Liver (tissue), 8 donors: ENCODE measurements at regions not wholly inside any gene's neighbourhood (a gene's known extent, or its start where the extent isn't known, plus 50 kb on each side); places are given as distances from the start of the nearest gene placed in this dataset.

Experiments used
- DNase-seq: peaks from one replicate; pipeline ENCODE4 v3.0.0-alpha.2; 2017; ENCODE audit warnings: low spot score
- H3K27ac ChIP-seq, 2 donors: one replicate each; pipeline ENCODE4 v1.7.0; 2013; ENCODE audit warnings: inconsistent platforms in 2 of 2, low read length in 2 of 2, control low read depth in 1 of 2, low read depth in 1 of 2, mild to moderate bottlenecking in 1 of 2
- H3K27me3 ChIP-seq, 4 donors: one replicate each; pipeline versions ENCODE4 v1.6.1 to v1.7.0; 2013; ENCODE audit warnings: low read length in 3 of 4, inconsistent platforms in 1 of 4, mild to moderate bottlenecking in 1 of 4, moderate library complexity in 1 of 4; ENCODE audit not compliant: control insufficient read depth in 4 of 4, insufficient read depth in 4 of 4
- H3K36me3 ChIP-seq, 4 donors: one replicate each; pipeline versions ENCODE4 v1.6.1 to v1.7.0; 2013; ENCODE audit warnings: low read length in 3 of 4, mild to moderate bottlenecking in 3 of 4, low read depth in 1 of 4, moderate library complexity in 1 of 4; ENCODE audit not compliant: control insufficient read depth in 4 of 4, insufficient read depth in 3 of 4
- H3K4me1 ChIP-seq, 4 donors: one replicate each; pipeline versions ENCODE4 v1.6.1 to v1.7.0; 2013; ENCODE audit warnings: low read length in 3 of 4, mild to moderate bottlenecking in 3 of 4, moderate library complexity in 1 of 4; ENCODE audit not compliant: control insufficient read depth in 4 of 4, insufficient read depth in 4 of 4
- H3K4me3 ChIP-seq, 3 donors: one replicate each; pipeline versions ENCODE4 v1.6.1 to v1.7.0; 2013; ENCODE audit warnings: low read length in 3 of 3, control low read depth in 1 of 3, low read depth in 1 of 3, mild to moderate bottlenecking in 1 of 3
- H3K9ac ChIP-seq, 2 donors: one replicate each; pipeline ENCODE4 v1.7.0; 2013; ENCODE audit warnings: low read length in 2 of 2, mild to moderate bottlenecking in 2 of 2, moderate library complexity in 2 of 2, control low read depth in 1 of 2, low read depth in 1 of 2
- H3K9me3 ChIP-seq, 4 donors: one replicate each; pipeline versions ENCODE4 v1.6.1 to v1.7.0; 2013; ENCODE audit warnings: low read length in 3 of 4; ENCODE audit not compliant: control insufficient read depth in 4 of 4
- ATF3 ChIP-seq: IDR thresholded peaks from 2 replicates; pipeline ENCODE4 v1.6.1; 2016; ENCODE audit warnings: antibody characterized with exemption
- CTCF ChIP-seq: fragments of 150-350 bp; IDR thresholded peaks from 2 replicates; pipeline ENCODE4 v1.5.1; 2017; ENCODE audit warnings: improper control_type of control experiment, low read depth, low read length; ENCODE audit not compliant: missing input control
- EGR1 ChIP-seq, 2 donors: IDR thresholded peaks; 2 replicates each; pipeline ENCODE4 v1.6.1; 2016 to 2018; ENCODE audit warnings: antibody characterized with exemption in 2 of 2, low read depth in 2 of 2
- FOXA1 ChIP-seq: IDR thresholded peaks from 2 replicates; pipeline ENCODE4 v1.6.1; 2016; ENCODE audit warnings: antibody characterized with exemption
- FOXA2 ChIP-seq: IDR thresholded peaks from 2 replicates; pipeline ENCODE4 v1.6.1; 2016; ENCODE audit warnings: antibody characterized with exemption
- GABPA ChIP-seq, 2 donors: IDR thresholded peaks in 1 of 2; conservative IDR thresholded peaks in 1 of 2; 2 replicates each; pipeline ENCODE4 v1.6.1; 2016; ENCODE audit warnings: antibody characterized with exemption in 2 of 2, mild to moderate bottlenecking in 1 of 2, moderate library complexity in 1 of 2
- HNF4A ChIP-seq, 2 donors: conservative IDR thresholded peaks; 2 replicates each; pipeline ENCODE4 v1.6.1; 2016; ENCODE audit warnings: antibody characterized with exemption in 2 of 2, mild to moderate bottlenecking in 2 of 2
- HNF4G ChIP-seq: IDR thresholded peaks from 2 replicates; pipeline ENCODE4 v1.6.1; 2016; ENCODE audit warnings: antibody characterized with exemption
- JUND ChIP-seq, 2 donors: IDR thresholded peaks; 2 replicates each; pipeline ENCODE4 v1.6.1; 2016; ENCODE audit warnings: antibody characterized with exemption in 2 of 2
- MAX ChIP-seq: IDR thresholded peaks from 2 replicates; pipeline ENCODE4 v1.6.1; 2016; ENCODE audit warnings: antibody characterized with exemption
- NR2F2 ChIP-seq: IDR thresholded peaks from 2 replicates; pipeline ENCODE4 v1.6.1; 2016; ENCODE audit warnings: antibody characterized with exemption
- RAD21 ChIP-seq, 2 donors: IDR thresholded peaks; 2 replicates each; pipeline ENCODE4 v1.6.1; 2016; ENCODE audit warnings: antibody characterized with exemption in 2 of 2, mild to moderate bottlenecking in 2 of 2
- REST ChIP-seq: IDR thresholded peaks from 2 replicates; pipeline ENCODE4 v1.6.1; 2016; ENCODE audit warnings: antibody characterized with exemption, mild to moderate bottlenecking
- RXRA ChIP-seq, 2 donors: IDR thresholded peaks; 2 replicates each; pipeline ENCODE4 v1.6.1; 2017 to 2018; ENCODE audit warnings: antibody characterized with exemption in 2 of 2, mild to moderate bottlenecking in 1 of 2
- SP1 ChIP-seq: IDR thresholded peaks from 2 replicates; pipeline ENCODE4 v1.6.1; 2018; ENCODE audit warnings: antibody characterized with exemption, mild to moderate bottlenecking
- TAF1 ChIP-seq: conservative IDR thresholded peaks from 2 replicates; pipeline ENCODE4 v1.6.1; 2016; ENCODE audit warnings: antibody characterized with exemption, mild to moderate bottlenecking
- YY1 ChIP-seq: IDR thresholded peaks from 2 replicates; pipeline ENCODE4 v1.6.1; 2016; ENCODE audit warnings: antibody characterized with exemption, mild to moderate bottlenecking
- ZBTB33 ChIP-seq: IDR thresholded peaks from 2 replicates; pipeline ENCODE4 v1.6.1; 2016; ENCODE audit warnings: antibody characterized with exemption
- WGBS: extraction: QIAGEN DNeasy Blood & Tissue Kit; methylation state at CpG from one replicate; pipeline ENCODE4 v1.1.7; 2013; 5-methylcytosine and 5-hydroxymethylcytosine counted together
- donor health status: healthy.
- donor health status: healthy.
- donor health status: healthy.
- donor health status: healthy.
- donor health status: healthy.

- TF ChIP-seq CTCF (no peak), SP1 (no peak), FOXA2 (no peak), EGR1 (IDR thresholded peaks at IDR 0.05; ENCODE audit: low read depth in 2 of 2) (no peak), NR2F2 (no peak), TAF1 (no peak)
Observed at GRCh38 chr3:104685492-104685891, 681.2 kb upstream of the ALCAM start (continued).

- no peak overlapping the region for H3K4me3 ChIP-seq
- H3K27ac ChIP-seq: no peak overlapping the region
- no peak for DNase-seq
- no peak overlapping the region for H3K9ac ChIP-seq
- no peaks in the 10 kb centered on the region for H3K36me3 ChIP-seq
- H3K4me1 ChIP-seq: no peaks in the 10 kb centered on the region
- no peaks in the 10 kb centered on the region for H3K9me3 ChIP-seq
- no peaks in the 10 kb centered on the region for H3K27me3 ChIP-seq
- TF ChIP-seq ATF3: no peak
- TF ChIP-seq FOXA1: no peak
- no peak for TF ChIP-seq RAD21 (IDR thresholded peaks at IDR 0.05)
- 94% methylated on average over 11 of the region's 11 CpGs for WGBS
Observed at GRCh38 chr3:104687362-104687761, 679.3 kb upstream of the ALCAM start.

- DNase-seq: no peak
- TF ChIP-seq SP1 (no peak), NR2F2 (no peak), TAF1 (no peak), EGR1 (IDR thresholded peaks at IDR 0.05; ENCODE audit: low read depth in 2 of 2) (no peak), FOXA1 (no peak), ZBTB33 (no peak), GABPA (IDR thresholded peaks at IDR 0.05 in 1 of 2, conservative IDR thresholded peaks at IDR 0.05 in 1 of 2) (no peak), RXRA (IDR thresholded peaks at IDR 0.05) (no peak), ATF3 (no peak), MAX (no peak), FOXA2 (no peak), REST (no peak), YY1 (no peak), HNF4G (no peak), JUND (IDR thresholded peaks at IDR 0.05) (no peak), CTCF (no peak), HNF4A (conservative IDR thresholded peaks at IDR 0.05) (no peak), RAD21 (IDR thresholded peaks at IDR 0.05) (no peak)
- H3K9me3 ChIP-seq: no peaks in the 10 kb centered on the region
- no peaks in the 10 kb centered on the region for H3K27me3 ChIP-seq
- H3K4me1 ChIP-seq: no peaks in the 10 kb centered on the region
- H3K27ac ChIP-seq: no peak overlapping the region
- no peaks in the 10 kb centered on the region for H3K36me3 ChIP-seq
- H3K9ac ChIP-seq: no peak overlapping the region
- H3K4me3 ChIP-seq: no peak overlapping the region
- WGBS: 82% methylated on average over 8 of the region's 8 CpGs
Observed at GRCh38 chr3:104696470-104696869, 670.2 kb upstream of the ALCAM start.
